GM12878 (cell line): ENCODE measurements at regions not wholly inside any gene's neighbourhood (a gene's known extent, or its start where the extent isn't known, plus 50 kb on each side); places are given as distances from the start of the nearest gene placed in this dataset.

Experiments used
- ATAC-seq: fragments of 200-7000 bp; cut with Tn5 transposase; 3 replicates; pipeline ENCODE4 v1.9.1; 2020; ENCODE audit warnings: mild to moderate bottlenecking, moderate library complexity
- BruUV-seq: library from RNA; stranded (reverse); fragments of 400-500 nt; replicated peaks from 2 replicates; lab custom pipeline; 2021; lab: Mats Ljungman, UMichigan
- CTCF ChIA-PET: fragments of 300-600 bp; sonication (Branson Sonifier 250); formaldehyde crosslinking; extraction: SDS; loops from one replicate; lab custom pipeline; 2021; ENCODE audit warnings: inconsistent platforms; lab: Yijun Ruan, JAX
- POLR2A ChIA-PET: fragments of 350-600 bp; formaldehyde crosslinking; extraction: SDS; loops from one replicate; lab custom pipeline; 2021; ENCODE audit warnings: inconsistent platforms; lab: Charles Lee
- RAD21 ChIA-PET: fragments of 300-600 bp; sonication (Branson Sonifier 250); formaldehyde crosslinking; loops from one replicate; lab custom pipeline; 2023; ENCODE audit warnings: antibody characterized with exemption; ENCODE audit not compliant: unreplicated experiment; lab: Charles Lee
- SMC1A ChIA-PET: fragments of 300-600 bp; sonication (Branson Sonifier 250); formaldehyde crosslinking; loops from one replicate; lab custom pipeline; 2023; ENCODE audit not compliant: unreplicated experiment, uncharacterized antibody; lab: Charles Lee
- DNase-seq: peaks from one replicate; pipeline ENCODE4 v3.0.0-alpha.2; 2011; ENCODE audit warnings: low read depth, low spot score
- FAIRE-seq: peaks from 3 replicates; lab custom pipeline; 2011; peaks lifted over from hg19 to GRCh38; lab: Jason Lieb, UNC
- H2AFZ ChIP-seq: 2 replicates; pipeline ENCODE4 v1.6.0; 2011; ENCODE audit warnings: low read depth, low read length, control low read depth; ENCODE audit not compliant: control insufficient read depth
- H3K27ac ChIP-seq: 2 replicates; pipeline ENCODE4 v1.5.1; 2011; ENCODE audit warnings: control low read depth; ENCODE audit not compliant: control insufficient read depth, insufficient read depth
- H3K27me3 ChIP-seq, 2 experiments: replicated peaks in 1 of 2; 2 replicates each; pipeline versions ENCODE4 v1.6.0 to v1.6.1; 2011; ENCODE audit warnings: low read length in 1 of 2; ENCODE audit not compliant: control insufficient read depth in 2 of 2, insufficient read depth in 2 of 2
- H3K36me3 ChIP-seq, 2 experiments: 2 replicates each; pipeline ENCODE4 v1.5.1; 2011; ENCODE audit warnings: low read length in 1 of 2; ENCODE audit not compliant: control insufficient read depth in 2 of 2, insufficient read depth in 2 of 2
- H3K4me1 ChIP-seq: 2 replicates; pipeline ENCODE4 v1.6.1; 2011; ENCODE audit warnings: mild to moderate bottlenecking, low read length, moderate library complexity, mixed read lengths; ENCODE audit not compliant: control insufficient read depth, insufficient read depth
- H3K4me2 ChIP-seq: 2 replicates; pipeline ENCODE4 v1.6.0; 2011; ENCODE audit warnings: control low read depth; ENCODE audit not compliant: control insufficient read depth, insufficient read depth
- H3K4me3 ChIP-seq: fragments of 200-600 bp; sonication (generic); 2 replicates; pipeline ENCODE4 v1.5.1; 2016
- H3K79me2 ChIP-seq: 2 replicates; pipeline ENCODE4 v1.6.0; 2011; ENCODE audit warnings: low read length; ENCODE audit not compliant: control insufficient read depth, insufficient read depth
- H3K9ac ChIP-seq: 2 replicates; pipeline ENCODE4 v1.8.0; 2011; ENCODE audit warnings: low read length, control low read depth, mixed read lengths; ENCODE audit not compliant: control insufficient read depth, insufficient read depth
- H3K9me3 ChIP-seq: replicated peaks from 3 replicates; pipeline ENCODE4 v1.5.1; 2011; ENCODE audit warnings: mild to moderate bottlenecking, low read length; ENCODE audit not compliant: control insufficient read depth, insufficient read depth
- H4K20me1 ChIP-seq: 2 replicates; pipeline ENCODE4 v1.6.0; 2011; ENCODE audit not compliant: control insufficient read depth, insufficient read depth
- E4F1 ChIP-seq: fragments of 450-650 bp; IDR thresholded peaks from 2 replicates; pipeline ENCODE4 v1.6.1; 2018; ENCODE audit warnings: borderline replicate concordance, mild to moderate bottlenecking; ENCODE audit not compliant: partially characterized antibody
- SMAD1 ChIP-seq: fragments of 450-650 bp; IDR thresholded peaks from 2 replicates; pipeline ENCODE4 v1.6.1; 2018; ENCODE audit warnings: mild to moderate bottlenecking, low read depth; ENCODE audit not compliant: partially characterized antibody
- ZBTB40 ChIP-seq: fragments of 450-650 bp; IDR thresholded peaks from 2 replicates; pipeline ENCODE4 v1.6.1; 2016; ENCODE audit warnings: mild to moderate bottlenecking, moderate library complexity, borderline replicate concordance
- ZNF687 ChIP-seq: fragments of 450-650 bp; IDR thresholded peaks from 2 replicates; pipeline ENCODE4 v1.6.1; 2017; ENCODE audit warnings: mild to moderate bottlenecking, moderate library complexity
- WGBS: methylation state at CpG from one replicate; pipeline ENCODE4 v1.1.6; 2016; ENCODE audit warnings: low lambda C conversion rate; ENCODE audit not compliant: insufficient replicate concordance, insufficient coverage; ENCODE audit errors: missing lambda C conversion rate; 5-methylcytosine and 5-hydroxymethylcytosine counted together
- in situ Hi-C: fragments of 300-500 bp; cut with MboI; formaldehyde crosslinking; loops from 9 replicates; pipeline ENCODE4 v1.14.3; 2018; ENCODE audit warnings: mixed read lengths
- intact Hi-C: fragments of 100-400 bp; cut with micrococcal nuclease; formaldehyde crosslinking; loops from one replicate; pipeline ENCODE4 v1.14.2; 2022; ENCODE audit not compliant: unreplicated experiment

GRCh38 chr14:76580399-76580798 lies 180.9 kb upstream of the VASH1 start (continued):
- TF ChIP-seq ZNF687 (no peak), E4F1 (no peak)
- TF ChIP-seq, all 136 proteins: peak for 0

GRCh38 chr14:76580967-76581366 lies 180.3 kb upstream of the VASH1 start:
- no peak for FAIRE-seq
- Histone ChIP-seq H3K79me2 (no peaks in the 10 kb centered on the region), H3K4me3 (no peak overlapping the region), H3K27ac (no peak overlapping the region), H3K9me3 (no peaks in the 10 kb centered on the region), H3K36me3 (no peaks in the 10 kb centered on the region), H4K20me1 (no peaks in the 10 kb centered on the region), H3K9ac (no peak overlapping the region), H3K4me2 (no peak overlapping the region), H3K4me1 (no peaks in the 10 kb centered on the region), H2AFZ (no peak overlapping the region), H3K27me3 (peaks cover 0 to 2% of the 10 kb centered on the region in 2 experiments; a peak in 1 of 4 replicates)
- RAD21 ChIA-PET = no interaction called here
- BruUV-seq = no TSS peak
- SMC1A ChIA-PET = interaction anchor here (1.8 kb wide), 1 partner anchor 65 kb away, joined by 3 read pairs; no protein-coding TSS in a partner anchor
- in situ Hi-C loops = no loop called here
- POLR2A ChIA-PET = no interaction called here
- 70% methylated on average over 1 of the region's 1 CpG for WGBS
- CTCF ChIA-PET = no interaction called here
- peak; percentile 52 for TF ChIP-seq ZBTB40
- TF ChIP-seq SMAD1 = no peak
- no peak for DNase-seq
- intact Hi-C loops = no loop called here
- no peak for ATAC-seq
